Right atrium auricular region (tissue), 2 donors: ENCODE measurements at regions not wholly inside any gene's neighbourhood (a gene's known extent, or its start where the extent isn't known, plus 50 kb on each side); places are given as distances from the start of the nearest gene placed in this dataset.
A peak's percentile ranks its signal among the peaks of the same experiment; 100 is the strongest.

Experiments
- DNase-seq: peaks from one replicate; pipeline ENCODE4 v3.0.0-alpha.2; 2019; ENCODE audit warnings: low spot score
- H3K27ac ChIP-seq, 2 donors: fragments of 200-600 bp; sonication (generic); 1 replicate in 1 of 2; 2 replicates in 1 of 2; pipeline ENCODE4 v1.5.1; 2016 to 2019
- H3K27me3 ChIP-seq, 2 donors: fragments of 200-600 bp; sonication (generic); one replicate each; pipeline versions ENCODE4 v1.5.1 to v1.6.0; 2017 to 2019
- H3K36me3 ChIP-seq: fragments of 200-600 bp; sonication (generic); one replicate; pipeline ENCODE4 v1.5.1; 2016
- H3K4me1 ChIP-seq, 2 donors: fragments of 200-600 bp; sonication (generic); one replicate each; pipeline versions ENCODE4 v1.5.1 to v1.6.0; 2017 to 2019
- H3K4me3 ChIP-seq, 2 donors: fragments of 200-600 bp; sonication (generic); 1 replicate in 1 of 2; 2 replicates in 1 of 2; pipeline ENCODE4 v1.5.1; 2017 to 2019; ENCODE audit warnings: mild to moderate bottlenecking in 1 of 2, moderate library complexity in 1 of 2
- H3K9me3 ChIP-seq, 2 donors: fragments of 200-600 bp; sonication (generic); one replicate each; pipeline ENCODE4 v1.5.1; 2019
- TF ChIP-seq, protein P1 (sequence below), 2 donors: fragments of 200-600 bp; sonication (generic); IDR thresholded peaks; one replicate each; pipeline ENCODE4 v1.5.1; 2019; ENCODE audit warnings: antibody characterized with exemption in 2 of 2

- Histone ChIP-seq H3K9me3 (peaks cover 0 to 7% of the 10 kb centered on the region in 2 donors), H3K27ac (peak overlapping the region; percentile 78 to 81), H3K4me1 (peaks cover 0 to 65% of the 10 kb centered on the region in 2 donors), H3K4me3 (no peak overlapping the region), H3K27me3 (no peaks in the 10 kb centered on the region), H3K36me3 (no peaks in the 10 kb centered on the region)
- DNase-seq = peak; percentile 85
- TF ChIP-seq, protein P1, sequence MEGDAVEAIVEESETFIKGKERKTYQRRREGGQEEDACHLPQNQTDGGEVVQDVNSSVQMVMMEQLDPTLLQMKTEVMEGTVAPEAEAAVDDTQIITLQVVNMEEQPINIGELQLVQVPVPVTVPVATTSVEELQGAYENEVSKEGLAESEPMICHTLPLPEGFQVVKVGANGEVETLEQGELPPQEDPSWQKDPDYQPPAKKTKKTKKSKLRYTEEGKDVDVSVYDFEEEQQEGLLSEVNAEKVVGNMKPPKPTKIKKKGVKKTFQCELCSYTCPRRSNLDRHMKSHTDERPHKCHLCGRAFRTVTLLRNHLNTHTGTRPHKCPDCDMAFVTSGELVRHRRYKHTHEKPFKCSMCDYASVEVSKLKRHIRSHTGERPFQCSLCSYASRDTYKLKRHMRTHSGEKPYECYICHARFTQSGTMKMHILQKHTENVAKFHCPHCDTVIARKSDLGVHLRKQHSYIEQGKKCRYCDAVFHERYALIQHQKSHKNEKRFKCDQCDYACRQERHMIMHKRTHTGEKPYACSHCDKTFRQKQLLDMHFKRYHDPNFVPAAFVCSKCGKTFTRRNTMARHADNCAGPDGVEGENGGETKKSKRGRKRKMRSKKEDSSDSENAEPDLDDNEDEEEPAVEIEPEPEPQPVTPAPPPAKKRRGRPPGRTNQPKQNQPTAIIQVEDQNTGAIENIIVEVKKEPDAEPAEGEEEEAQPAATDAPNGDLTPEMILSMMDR (IDR thresholded peaks at IDR 0.05) = no peak
Observed at GRCh38 chr21:39006571-39007311, 176.5 kb downstream of the PSMG1 start.

DNA sequence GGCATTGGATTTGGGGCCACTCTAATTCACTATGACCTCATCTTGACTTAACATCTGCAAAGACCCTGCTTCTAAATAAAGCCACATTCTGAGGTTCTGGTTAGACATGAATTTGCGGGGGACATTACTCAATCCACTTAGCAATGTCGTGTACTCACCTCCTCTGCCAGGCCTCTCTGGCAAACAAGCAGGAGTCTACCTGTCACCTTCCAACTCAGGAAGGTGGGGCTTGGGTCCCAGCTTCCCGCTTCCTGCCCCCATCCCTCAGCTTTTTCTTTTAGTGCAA lies 177.8 kb downstream of the PSMG1 start:
- TF ChIP-seq, protein P1 (IDR thresholded peaks at IDR 0.05) = no peak
- no peaks in the 10 kb centered on the region for H3K36me3 ChIP-seq
- peaks cover 0 to 7% of the 10 kb centered on the region in 2 donors for H3K9me3 ChIP-seq
- peak overlapping the region; percentile 78 to 81 for H3K27ac ChIP-seq
- H3K4me1 ChIP-seq = peaks cover 0 to 68% of the 10 kb centered on the region in 2 donors
- no peak for DNase-seq
- H3K4me3 ChIP-seq = no peak overlapping the region
- no peaks in the 10 kb centered on the region for H3K27me3 ChIP-seq

GRCh38 chr21:39004634-39005501 lies 178.4 kb downstream of the PSMG1 start:
- peak; percentile 70 for DNase-seq
- Histone ChIP-seq H3K4me1 (peaks cover 0 to 67% of the 10 kb centered on the region in 2 donors), H3K9me3 (peaks cover 0 to 7% of the 10 kb centered on the region in 2 donors), H3K36me3 (no peaks in the 10 kb centered on the region), H3K27ac (peak overlapping the region; percentile 78 to 81), H3K4me3 (no peak overlapping the region), H3K27me3 (no peaks in the 10 kb centered on the region)
- TF ChIP-seq, protein P1 (IDR thresholded peaks at IDR 0.05) = no peak

- H3K27me3 ChIP-seq = no peaks in the 10 kb centered on the region
- peaks cover 0 to 67% of the 10 kb centered on the region in 2 donors for H3K4me1 ChIP-seq
- peak overlapping the region; percentile 78 to 81 for H3K27ac ChIP-seq
- H3K36me3 ChIP-seq = no peaks in the 10 kb centered on the region
- H3K4me3 ChIP-seq = no peak overlapping the region
- peaks cover 0 to 7% of the 10 kb centered on the region in 2 donors for H3K9me3 ChIP-seq
- TF ChIP-seq, protein P1 (IDR thresholded peaks at IDR 0.05) = no peak
- DNase-seq = peak; percentile 74
Observed at GRCh38 chr21:39003982-39004633, 179.1 kb downstream of the PSMG1 start.

GRCh38 chr21:39001341-39001740 lies 181.9 kb downstream of the PSMG1 start:
- H3K36me3 ChIP-seq = no peaks in the 10 kb centered on the region
- H3K27ac ChIP-seq = peak overlapping the region; percentile 24 to 42
- H3K4me1 ChIP-seq = peaks cover 0 to 48% of the 10 kb centered on the region in 2 donors
- no peaks in the 10 kb centered on the region for H3K27me3 ChIP-seq
- peaks cover 0 to 6% of the 10 kb centered on the region in 2 donors for H3K9me3 ChIP-seq
- no peak for DNase-seq
- TF ChIP-seq, protein P1 (IDR thresholded peaks at IDR 0.05) = no peak
- H3K4me3 ChIP-seq = no peak overlapping the region
